DMS 273 (cell line): ENCODE measurements at regions not wholly inside any gene's neighbourhood (a gene's known extent, or its start where the extent isn't known, plus 50 kb on each side); places are given as distances from the start of the nearest gene placed in this dataset.

Source experiments
- DNase-seq: peaks from one replicate; lab custom pipeline; 2025; ENCODE audit not compliant: unreplicated experiment; lab: John Stamatoyannopoulos, UW

GRCh38 chr11:116172156-116172555 lies 600.6 kb downstream of the BUD13 start:
- DNase-seq = no peak

DNA sequence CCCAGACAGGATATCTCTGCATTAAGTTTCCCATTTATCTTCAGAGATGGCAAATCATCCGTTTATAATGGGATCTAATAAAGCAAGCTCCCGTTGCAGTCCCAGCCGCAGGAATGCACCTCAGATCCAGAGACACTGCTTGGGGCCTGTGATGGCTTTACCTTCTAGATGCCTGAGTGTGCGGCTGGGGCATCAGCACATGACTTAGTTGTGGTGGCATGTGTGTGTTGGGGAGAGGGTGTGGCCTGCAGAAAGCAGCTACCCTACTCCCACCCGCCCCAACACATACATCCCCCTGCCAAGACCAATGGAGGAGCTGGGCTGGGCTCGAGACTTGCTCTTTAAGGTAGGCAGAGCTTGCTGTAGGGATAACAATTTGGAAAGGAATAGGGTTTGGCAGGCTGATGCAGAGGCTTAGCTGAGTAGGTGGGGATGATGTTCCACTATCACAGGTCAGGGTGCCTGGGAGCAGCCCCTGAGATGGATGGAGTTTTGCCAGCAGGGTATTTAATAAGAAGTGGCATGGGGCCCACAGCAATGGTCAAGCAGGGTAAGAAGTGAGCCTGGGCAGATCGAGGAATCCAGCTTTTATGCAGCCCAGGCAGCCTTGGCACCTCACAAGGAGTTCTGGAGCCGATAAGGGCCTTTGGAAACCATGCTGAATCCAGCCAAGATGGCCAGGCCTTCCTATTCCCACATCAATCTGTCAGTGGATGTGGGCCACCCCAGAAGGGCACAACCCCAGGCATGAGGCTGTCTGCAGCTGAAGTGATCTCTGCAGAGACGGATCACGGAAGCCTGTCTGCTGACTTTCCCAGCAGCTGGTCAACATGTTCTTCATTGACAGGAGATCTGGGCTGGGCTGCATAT lies 601.3 kb downstream of the BUD13 start:
- DNase-seq = no peak

- peak; percentile 35 for DNase-seq
Observed at GRCh38 chr11:116170526-116171120, 602.2 kb downstream of the BUD13 start.

DNA sequence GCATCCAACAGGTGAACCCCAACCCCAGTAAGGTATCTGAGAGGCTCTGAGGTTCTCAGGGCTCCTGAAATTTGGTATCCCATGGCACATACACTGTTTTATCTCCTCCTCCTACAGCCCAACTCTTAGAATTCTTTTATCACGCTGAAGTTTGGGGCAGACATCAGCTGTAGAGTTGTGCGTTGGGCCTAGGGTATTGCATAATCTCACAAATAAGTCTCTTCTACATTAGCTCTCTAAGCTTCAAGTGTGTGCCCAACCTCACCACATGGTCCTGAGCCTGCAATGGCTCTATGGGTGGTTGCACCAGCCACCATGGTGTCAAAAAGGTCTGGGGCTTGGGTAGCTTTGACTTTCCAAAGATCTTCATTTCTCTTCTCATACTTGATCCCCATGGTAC lies 603.0 kb downstream of the BUD13 start:
- DNase-seq = no peak

GRCh38 chr11:116168459-116168787 lies 604.4 kb downstream of the BUD13 start:
- DNase-seq = no peak

DNA sequence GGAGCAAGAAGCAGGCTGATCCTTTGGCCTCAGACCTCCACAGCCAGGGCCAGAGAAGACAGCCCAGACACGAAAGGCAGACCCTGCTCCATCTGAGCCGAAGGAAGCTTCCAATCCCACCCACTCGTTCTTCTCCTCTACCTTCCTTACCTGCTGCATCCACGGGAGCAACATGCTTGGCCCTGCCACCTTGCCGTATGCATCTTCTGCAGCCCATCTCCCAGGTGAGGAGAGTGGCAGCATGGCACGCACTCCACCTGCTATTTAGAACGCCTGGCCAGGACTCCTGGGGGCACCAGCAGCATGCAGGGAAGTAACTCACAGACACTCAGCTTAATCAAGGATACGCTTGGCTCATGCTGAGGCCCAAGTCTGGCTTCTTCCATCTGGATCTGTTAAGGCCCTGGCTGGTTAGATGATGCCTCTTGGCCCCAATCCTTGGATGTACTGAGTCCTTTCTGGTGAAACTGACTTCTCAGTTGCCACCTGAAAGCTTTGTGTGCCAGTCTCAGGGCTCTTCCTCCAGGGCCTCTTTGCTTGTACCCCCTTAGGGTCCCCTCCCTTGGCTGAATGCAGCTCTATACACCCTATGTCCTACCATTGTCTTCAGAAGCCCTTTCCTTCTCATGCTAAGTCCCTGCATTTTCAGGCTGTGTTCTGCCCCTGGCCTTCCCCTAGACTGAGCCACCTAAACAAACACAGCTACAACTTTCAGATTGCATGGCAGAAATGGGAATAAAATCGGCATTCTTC lies 604.9 kb downstream of the BUD13 start:
- DNase-seq = no peak

GRCh38 chr11:116166573-116167465 lies 606.0 kb downstream of the BUD13 start:
- DNase-seq = no peak

GRCh38 chr11:116164843-116165242 lies 607.9 kb downstream of the BUD13 start:
- no peak for DNase-seq

- DNase-seq = peak; percentile 26
Observed at GRCh38 chr11:116162886-116163230, 609.9 kb downstream of the BUD13 start.

- DNase-seq = peak; percentile 9
Observed at GRCh38 chr11:116162086-116162885, 610.5 kb downstream of the BUD13 start.

- no peak for DNase-seq
Observed at GRCh38 chr11:116148645-116149044, 624.1 kb downstream of the BUD13 start.

GRCh38 chr11:116148056-116148455 lies 624.7 kb downstream of the BUD13 start:
- DNase-seq = peak; percentile 85

- peak; percentile 33 for DNase-seq
Observed at GRCh38 chr11:116145187-116145865, 627.5 kb downstream of the BUD13 start.

GRCh38 chr11:116144387-116144958 lies 628.3 kb downstream of the BUD13 start:
- peak; percentile 21 for DNase-seq

- no peak for DNase-seq
Observed at GRCh38 chr11:116138280-116138679, 634.1 kb upstream of the CADM1 start.

GRCh38 chr11:116137753-116138152 lies 633.5 kb upstream of the CADM1 start:
- DNase-seq = no peak

GRCh38 chr11:116136987-116137674 lies 632.9 kb upstream of the CADM1 start:
- no peak for DNase-seq

GRCh38 chr11:116135891-116136290 lies 631.7 kb upstream of the CADM1 start:
- no peak for DNase-seq

DNA sequence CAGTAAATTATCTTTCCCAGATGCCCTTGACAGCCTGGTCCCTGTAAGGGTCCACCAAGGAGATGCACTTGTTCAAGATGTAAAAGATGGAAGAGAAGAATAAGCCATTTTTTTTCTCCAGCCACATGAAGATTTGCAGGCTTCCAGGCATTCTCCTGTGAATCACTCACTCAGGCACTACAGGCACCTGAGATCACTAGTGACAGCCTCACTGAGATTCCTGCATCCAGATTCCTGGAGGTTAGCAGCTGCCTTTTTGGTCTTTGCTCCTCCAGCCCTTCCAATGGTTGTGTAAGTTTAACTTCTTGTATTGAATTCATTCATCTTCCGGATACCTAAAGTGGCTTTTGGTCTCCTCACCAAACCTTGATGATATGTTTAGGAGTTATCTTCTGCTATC lies 630.2 kb upstream of the CADM1 start:
- DNase-seq = no peak
